ENCODE measurements at regions not wholly inside any gene's neighbourhood (a gene's known extent, or its start where the extent isn't known, plus 50 kb on each side); places are given as distances from the start of the nearest gene placed in this dataset.

DNA sequence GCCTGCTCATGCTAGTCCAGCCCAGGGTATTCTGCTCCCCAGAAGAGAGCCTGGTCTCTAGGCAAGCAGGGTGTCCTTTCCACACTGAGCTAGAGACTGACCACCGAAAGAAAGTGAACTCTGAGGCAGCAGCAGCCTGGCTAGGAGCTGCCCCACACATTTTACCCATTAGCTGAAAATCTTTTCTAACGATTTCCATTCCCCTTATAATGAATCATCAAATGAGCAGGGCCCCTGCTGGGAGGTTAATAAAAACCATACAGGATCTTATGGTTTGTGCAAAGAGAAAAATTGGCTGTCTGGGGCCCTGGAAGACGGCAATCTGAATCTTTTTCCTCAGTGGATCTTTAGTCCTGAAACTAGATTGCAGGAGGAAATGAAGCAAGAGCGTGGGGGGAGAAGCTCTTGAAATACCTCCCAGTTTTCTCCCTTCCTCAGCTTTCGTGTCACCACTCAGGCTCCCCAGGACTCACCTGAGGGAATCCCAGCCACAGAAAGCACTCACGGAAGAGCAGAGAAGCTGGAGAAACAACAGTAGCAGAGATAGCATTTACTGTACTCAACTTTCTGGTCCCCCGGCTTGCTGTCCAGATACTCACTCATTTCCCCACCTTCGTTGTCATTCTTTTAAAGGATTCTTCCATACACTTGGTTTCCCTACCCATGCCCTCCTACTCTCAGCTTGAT is 74.7 kb upstream of the CD44 start:
- no peak for TF ChIP-seq POLR2A (IDR thresholded peaks at IDR 0.05)
- TF ChIP-seq, protein P1, sequence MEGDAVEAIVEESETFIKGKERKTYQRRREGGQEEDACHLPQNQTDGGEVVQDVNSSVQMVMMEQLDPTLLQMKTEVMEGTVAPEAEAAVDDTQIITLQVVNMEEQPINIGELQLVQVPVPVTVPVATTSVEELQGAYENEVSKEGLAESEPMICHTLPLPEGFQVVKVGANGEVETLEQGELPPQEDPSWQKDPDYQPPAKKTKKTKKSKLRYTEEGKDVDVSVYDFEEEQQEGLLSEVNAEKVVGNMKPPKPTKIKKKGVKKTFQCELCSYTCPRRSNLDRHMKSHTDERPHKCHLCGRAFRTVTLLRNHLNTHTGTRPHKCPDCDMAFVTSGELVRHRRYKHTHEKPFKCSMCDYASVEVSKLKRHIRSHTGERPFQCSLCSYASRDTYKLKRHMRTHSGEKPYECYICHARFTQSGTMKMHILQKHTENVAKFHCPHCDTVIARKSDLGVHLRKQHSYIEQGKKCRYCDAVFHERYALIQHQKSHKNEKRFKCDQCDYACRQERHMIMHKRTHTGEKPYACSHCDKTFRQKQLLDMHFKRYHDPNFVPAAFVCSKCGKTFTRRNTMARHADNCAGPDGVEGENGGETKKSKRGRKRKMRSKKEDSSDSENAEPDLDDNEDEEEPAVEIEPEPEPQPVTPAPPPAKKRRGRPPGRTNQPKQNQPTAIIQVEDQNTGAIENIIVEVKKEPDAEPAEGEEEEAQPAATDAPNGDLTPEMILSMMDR (IDR thresholded peaks at IDR 0.05) = no peak
- TF ChIP-seq POLR2AphosphoS5 (IDR thresholded peaks at IDR 0.05) = no peak
